ENCODE measurements at regions not wholly inside any gene's neighbourhood (a gene's known extent, or its start where the extent isn't known, plus 50 kb on each side); places are given as distances from the start of the nearest gene placed in this dataset.

DNA sequence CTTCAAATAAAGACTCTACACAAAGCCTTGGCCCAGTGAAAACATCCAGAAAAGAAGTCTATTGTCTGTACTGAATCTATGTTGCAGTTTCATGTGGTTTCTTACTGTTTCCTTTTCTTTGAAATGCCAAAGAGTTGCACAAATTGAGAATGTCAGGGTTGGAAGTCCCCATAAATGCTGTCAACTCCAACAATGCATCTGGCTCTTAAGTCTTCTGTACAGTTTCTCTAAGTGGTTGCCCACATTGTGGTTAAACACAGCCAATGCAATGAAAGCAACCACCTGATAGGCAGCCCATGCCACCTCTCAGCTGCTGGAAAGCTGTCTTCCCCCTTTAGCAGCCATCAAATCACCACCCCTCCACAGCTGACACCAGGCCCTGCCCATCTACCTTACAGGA lies 67.2 kb upstream of the C1GALT1C1 start:
- DNase-seq (no peak), FAIRE-seq (no peak)
- Histone ChIP-seq H3K9me3 (ENCODE audit: control insufficient read depth in 2 of 3, insufficient read depth in 1 of 3, low read length in 3 of 3) (no peaks in the 10 kb centered on the region), H3K4me3 (ENCODE audit: low read length in 3 of 3) (no peak overlapping the region), H3K27ac (ENCODE audit: low read depth in 2 of 2, low read length in 2 of 2) (no peak overlapping the region), H3K9ac (ENCODE audit: low read length in 3 of 3) (no peak overlapping the region), H3K4me1 (ENCODE audit: control insufficient read depth in 2 of 3, insufficient read depth in 2 of 3, low read depth in 1 of 3, low read length in 3 of 3) (no peaks in the 10 kb centered on the region), H3K36me3 (ENCODE audit: control insufficient read depth in 2 of 3, insufficient read depth in 3 of 3, low read length in 3 of 3) (no peaks in the 10 kb centered on the region), H3K27me3 (ENCODE audit: control insufficient read depth, insufficient read depth, low read length) (no peaks in the 10 kb centered on the region)
- TF ChIP-seq, protein P1, sequence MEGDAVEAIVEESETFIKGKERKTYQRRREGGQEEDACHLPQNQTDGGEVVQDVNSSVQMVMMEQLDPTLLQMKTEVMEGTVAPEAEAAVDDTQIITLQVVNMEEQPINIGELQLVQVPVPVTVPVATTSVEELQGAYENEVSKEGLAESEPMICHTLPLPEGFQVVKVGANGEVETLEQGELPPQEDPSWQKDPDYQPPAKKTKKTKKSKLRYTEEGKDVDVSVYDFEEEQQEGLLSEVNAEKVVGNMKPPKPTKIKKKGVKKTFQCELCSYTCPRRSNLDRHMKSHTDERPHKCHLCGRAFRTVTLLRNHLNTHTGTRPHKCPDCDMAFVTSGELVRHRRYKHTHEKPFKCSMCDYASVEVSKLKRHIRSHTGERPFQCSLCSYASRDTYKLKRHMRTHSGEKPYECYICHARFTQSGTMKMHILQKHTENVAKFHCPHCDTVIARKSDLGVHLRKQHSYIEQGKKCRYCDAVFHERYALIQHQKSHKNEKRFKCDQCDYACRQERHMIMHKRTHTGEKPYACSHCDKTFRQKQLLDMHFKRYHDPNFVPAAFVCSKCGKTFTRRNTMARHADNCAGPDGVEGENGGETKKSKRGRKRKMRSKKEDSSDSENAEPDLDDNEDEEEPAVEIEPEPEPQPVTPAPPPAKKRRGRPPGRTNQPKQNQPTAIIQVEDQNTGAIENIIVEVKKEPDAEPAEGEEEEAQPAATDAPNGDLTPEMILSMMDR (IDR thresholded peaks at IDR 0.05; ENCODE audit: borderline replicate concordance, extremely low read depth, insufficient read depth), result no peak
- intact Hi-C loops (cut with DNase I), result no loop called here

DNA sequence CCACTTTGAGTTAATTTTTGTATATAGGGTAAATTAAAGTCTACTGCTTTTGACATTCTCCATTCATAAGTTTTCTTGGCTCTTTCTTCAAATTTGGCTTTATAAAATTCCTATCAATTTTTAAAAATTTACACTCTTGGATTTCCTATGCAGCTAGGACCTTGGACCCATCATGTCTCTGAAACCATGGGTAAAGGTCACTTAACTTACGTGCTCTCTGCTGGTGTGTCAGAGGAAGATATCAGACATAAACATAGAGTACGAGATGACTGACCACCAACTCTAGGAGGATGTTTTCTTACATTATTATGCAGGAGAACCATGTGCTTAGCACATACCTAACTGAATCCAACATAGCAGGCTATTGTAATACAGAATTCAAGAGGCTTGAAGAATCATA lies 62.5 kb upstream of the C1GALT1C1 start:
- Histone ChIP-seq H3K27ac (ENCODE audit: low read depth in 2 of 2, low read length in 2 of 2) (no peak overlapping the region), H3K9ac (ENCODE audit: low read length in 3 of 3) (no peak overlapping the region), H3K27me3 (ENCODE audit: control insufficient read depth, insufficient read depth, low read length) (no peaks in the 10 kb centered on the region), H3K4me1 (ENCODE audit: control insufficient read depth in 2 of 3, insufficient read depth in 2 of 3, low read depth in 1 of 3, low read length in 3 of 3) (no peaks in the 10 kb centered on the region), H3K9me3 (ENCODE audit: control insufficient read depth in 2 of 3, insufficient read depth in 1 of 3, low read length in 3 of 3) (no peaks in the 10 kb centered on the region), H3K36me3 (ENCODE audit: control insufficient read depth in 2 of 3, insufficient read depth in 3 of 3, low read length in 3 of 3) (no peaks in the 10 kb centered on the region), H3K4me3 (ENCODE audit: low read length in 3 of 3) (no peak overlapping the region)
- TF ChIP-seq, protein P1 (IDR thresholded peaks at IDR 0.05; ENCODE audit: borderline replicate concordance, extremely low read depth, insufficient read depth), result no peak
- intact Hi-C loops (cut with DNase I), result no loop called here
- FAIRE-seq (no peak), DNase-seq (no peak)

DNA sequence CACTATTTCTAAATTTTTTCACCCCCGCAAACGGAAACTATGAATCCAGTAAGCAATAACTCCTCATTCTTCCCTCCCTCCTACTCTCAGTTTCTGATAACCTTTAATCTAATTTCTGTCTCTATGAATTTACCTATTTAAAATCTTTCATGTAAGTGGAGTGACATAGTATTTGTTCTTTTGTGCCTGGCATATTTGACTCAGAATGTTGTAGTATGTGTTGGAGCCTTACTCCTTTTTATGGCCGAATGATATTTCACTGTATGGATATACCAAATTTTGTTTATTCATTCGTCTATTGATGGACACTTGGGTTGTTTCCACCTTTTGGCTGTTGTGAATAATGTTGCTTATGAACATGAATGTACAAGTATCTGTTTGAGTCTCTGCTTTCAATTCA lies 61.1 kb upstream of the C1GALT1C1 start:
- no peak for DNase-seq
- intact Hi-C loops (cut with DNase I), result no loop called here
- FAIRE-seq, result no peak

DNA sequence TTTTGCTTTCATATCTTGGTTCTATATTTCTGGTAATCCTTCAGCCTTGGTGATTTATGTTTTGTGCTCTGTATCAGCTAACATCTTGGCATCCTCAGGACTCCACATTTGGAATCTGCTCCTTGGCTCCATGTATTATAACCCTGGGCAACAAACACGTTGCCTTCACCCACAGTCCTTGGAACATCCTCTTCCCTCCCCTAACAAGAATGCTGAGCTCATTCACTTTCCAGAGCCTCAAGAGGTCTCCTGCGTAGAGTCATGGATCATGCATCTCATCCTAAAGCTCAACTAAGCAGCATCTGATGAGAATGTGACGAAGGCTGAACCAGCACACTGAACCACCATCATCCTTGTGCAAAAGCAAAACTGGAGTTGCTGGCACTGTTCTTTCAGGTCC lies 60.5 kb upstream of the C1GALT1C1 start:
- Histone ChIP-seq H3K4me1 (ENCODE audit: control insufficient read depth in 2 of 3, insufficient read depth in 2 of 3, low read depth in 1 of 3, low read length in 3 of 3) (no peaks in the 10 kb centered on the region), H3K9me3 (ENCODE audit: control insufficient read depth in 2 of 3, insufficient read depth in 1 of 3, low read length in 3 of 3) (no peaks in the 10 kb centered on the region), H3K27ac (ENCODE audit: low read depth in 2 of 2, low read length in 2 of 2) (no peak overlapping the region), H3K9ac (ENCODE audit: low read length in 3 of 3) (no peak overlapping the region), H3K36me3 (ENCODE audit: control insufficient read depth in 2 of 3, insufficient read depth in 3 of 3, low read length in 3 of 3) (no peaks in the 10 kb centered on the region), H3K27me3 (ENCODE audit: control insufficient read depth, insufficient read depth, low read length) (no peaks in the 10 kb centered on the region), H3K4me3 (ENCODE audit: low read length in 3 of 3) (no peak overlapping the region)
- intact Hi-C loops (cut with DNase I), result no loop called here
- FAIRE-seq, result no peak
- no peak for DNase-seq
- TF ChIP-seq, protein P1 (IDR thresholded peaks at IDR 0.05; ENCODE audit: borderline replicate concordance, extremely low read depth, insufficient read depth), result no peak

More for the DNA sequence above, 61.1 kb upstream of the C1GALT1C1 start:
- no peak overlapping the region for H3K27ac ChIP-seq (ENCODE audit: low read depth in 2 of 2, low read length in 2 of 2)
- no peak overlapping the region for H3K9ac ChIP-seq (ENCODE audit: low read length in 3 of 3)
- TF ChIP-seq, protein P1 (IDR thresholded peaks at IDR 0.05; ENCODE audit: borderline replicate concordance, extremely low read depth, insufficient read depth), result no peak
- H3K9me3 ChIP-seq (ENCODE audit: control insufficient read depth in 2 of 3, insufficient read depth in 1 of 3, low read length in 3 of 3), result no peaks in the 10 kb centered on the region
- no peak overlapping the region for H3K4me3 ChIP-seq (ENCODE audit: low read length in 3 of 3)
- no peaks in the 10 kb centered on the region for H3K27me3 ChIP-seq (ENCODE audit: control insufficient read depth, insufficient read depth, low read length)
- H3K4me1 ChIP-seq (ENCODE audit: control insufficient read depth in 2 of 3, insufficient read depth in 2 of 3, low read depth in 1 of 3, low read length in 3 of 3), result no peaks in the 10 kb centered on the region
- H3K36me3 ChIP-seq (ENCODE audit: control insufficient read depth in 2 of 3, insufficient read depth in 3 of 3, low read length in 3 of 3), result no peaks in the 10 kb centered on the region
